ENCODE measurements at regions not wholly inside any gene's neighbourhood (a gene's known extent, or its start where the extent isn't known, plus 50 kb on each side); places are given as distances from the start of the nearest gene placed in this dataset.
"Not testable (repeated sequence)": the region's sequence is repeated elsewhere in the genome, so short reads cannot be mapped to it uniquely, and the experiment has no call there.

- DNase-seq (ENCODE audit: low spot score), result no peak
These were observed 423.0 kb downstream of the RPS6KC1 start for GRCh38 chr1:213474054-213474453.

GRCh38 chr1:213481395-213481794, 430.4 kb downstream of the RPS6KC1 start:
- no peak for DNase-seq (ENCODE audit: low spot score)

- no peak for DNase-seq (ENCODE audit: low spot score)
These were observed 433.3 kb downstream of the RPS6KC1 start for GRCh38 chr1:213484333-213484732.

- DNase-seq (ENCODE audit: low spot score), result no peak
These were observed 433.7 kb downstream of the RPS6KC1 start for GRCh38 chr1:213484758-213485157.

- DNase-seq (ENCODE audit: low spot score), result no peak
These were observed 435.4 kb downstream of the RPS6KC1 start for GRCh38 chr1:213486488-213486887.

- DNase-seq (ENCODE audit: low spot score), result no peak
These were observed 440.4 kb downstream of the RPS6KC1 start for GRCh38 chr1:213491468-213491867.

GRCh38 chr1:213492161-213493041, 441.4 kb downstream of the RPS6KC1 start:
- no peak for DNase-seq (ENCODE audit: low spot score)

GRCh38 chr1:213499444-213499843, 448.4 kb downstream of the RPS6KC1 start:
- no peak for DNase-seq (ENCODE audit: low spot score)

- DNase-seq (ENCODE audit: low spot score), result no peak
These were observed 456.6 kb downstream of the RPS6KC1 start for GRCh38 chr1:213507472-213508223.

GRCh38 chr1:213511173-213511572, 460.1 kb downstream of the RPS6KC1 start:
- DNase-seq (ENCODE audit: low spot score), result no peak

- no peak for DNase-seq (ENCODE audit: low spot score)
These were observed 461.3 kb downstream of the RPS6KC1 start for GRCh38 chr1:213512316-213512715.

- no peak for DNase-seq (ENCODE audit: low spot score)
These were observed 462.0 kb downstream of the RPS6KC1 start for GRCh38 chr1:213513006-213513405.

GRCh38 chr1:213514408-213515179, 463.6 kb downstream of the RPS6KC1 start:
- not testable (repeated sequence) for DNase-seq (ENCODE audit: low spot score)

GRCh38 chr1:213519098-213519497, 468.1 kb downstream of the RPS6KC1 start:
- DNase-seq (ENCODE audit: low spot score), result no peak

GRCh38 chr1:213521206-213521605, 466.6 kb upstream of the PROX1 start:
- DNase-seq (ENCODE audit: low spot score), result no peak

- no peak for DNase-seq (ENCODE audit: low spot score)
These were observed 463.9 kb upstream of the PROX1 start for GRCh38 chr1:213523781-213524398.

- no peak for DNase-seq (ENCODE audit: low spot score)
These were observed 461.5 kb upstream of the PROX1 start for GRCh38 chr1:213526306-213526705.

- DNase-seq (ENCODE audit: low spot score), result no peak
These were observed 457.0 kb upstream of the PROX1 start for GRCh38 chr1:213530611-213531320.

GRCh38 chr1:213531369-213532310, 456.1 kb upstream of the PROX1 start:
- DNase-seq (ENCODE audit: low spot score), result no peak

- DNase-seq (ENCODE audit: low spot score), result no peak
These were observed 454.6 kb upstream of the PROX1 start for GRCh38 chr1:213533125-213533524.
